Chondrocyte (in vitro differentiated cells): ENCODE measurements at regions not wholly inside any gene's neighbourhood (a gene's known extent, or its start where the extent isn't known, plus 50 kb on each side); places are given as distances from the start of the nearest gene placed in this dataset.

ENCODE experiments used
- DNase-seq: peaks from one replicate; pipeline ENCODE4 v3.0.0; 2021; ENCODE audit warnings: mixed read lengths, low spot score
- H3K27ac Mint-ChIP-seq: one replicate; pipeline ENCODE4 v1.8.0; 2021; ENCODE audit warnings: mild to moderate bottlenecking, moderate library complexity, mixed read lengths; ENCODE audit not compliant: unreplicated experiment
- H3K27me3 Mint-ChIP-seq: 2 replicates; pipeline ENCODE4 v1.8.0; 2021; ENCODE audit warnings: low read depth, mixed read lengths
- H3K36me3 Mint-ChIP-seq: 2 replicates; pipeline ENCODE4 v1.8.0; 2021; ENCODE audit warnings: low read depth, mixed read lengths
- H3K4me1 Mint-ChIP-seq: 2 replicates; pipeline ENCODE4 v1.8.0; 2021; ENCODE audit warnings: low read depth, mild to moderate bottlenecking, mixed read lengths
- H3K4me3 Mint-ChIP-seq: one replicate; pipeline ENCODE4 v1.8.0; 2021; ENCODE audit warnings: mild to moderate bottlenecking, moderate library complexity, mixed read lengths; ENCODE audit not compliant: unreplicated experiment
- H3K9me3 Mint-ChIP-seq: 2 replicates; pipeline ENCODE4 v1.8.0; 2021; ENCODE audit warnings: low read depth, mixed read lengths
- CTCF ChIP-seq: fragments of 200-600 bp; sonication (generic); IDR thresholded peaks from 2 replicates; pipeline ENCODE4 v1.5.0; 2021; ENCODE audit warnings: antibody characterized with exemption, mild to moderate bottlenecking, moderate library complexity

GRCh38 chr6:9594746-9595145 is 820.1 kb downstream of the TFAP2A start:
- no peak for DNase-seq
- H3K4me3 Mint-ChIP-seq = no peak overlapping the region
- no peaks in the 10 kb centered on the region for H3K36me3 Mint-ChIP-seq
- H3K27me3 Mint-ChIP-seq = no peaks in the 10 kb centered on the region
- H3K4me1 Mint-ChIP-seq = no peaks in the 10 kb centered on the region
- no peak overlapping the region for H3K27ac Mint-ChIP-seq
- no peak for TF ChIP-seq CTCF
- no peaks in the 10 kb centered on the region for H3K9me3 Mint-ChIP-seq

GRCh38 chr6:9593554-9593953 is 821.3 kb downstream of the TFAP2A start:
- H3K4me3 Mint-ChIP-seq = no peak overlapping the region
- DNase-seq = no peak

GRCh38 chr6:9583753-9584352 is 831.0 kb downstream of the TFAP2A start:
- no peak for DNase-seq
- H3K36me3 Mint-ChIP-seq = no peaks in the 10 kb centered on the region

More at GRCh38 chr6:9593554-9593953, 821.3 kb downstream of the TFAP2A start:
- no peak for TF ChIP-seq CTCF
- Mint-ChIP-seq H3K27ac (no peak overlapping the region), H3K36me3 (no peaks in the 10 kb centered on the region), H3K27me3 (no peaks in the 10 kb centered on the region), H3K4me1 (no peaks in the 10 kb centered on the region), H3K9me3 (no peaks in the 10 kb centered on the region)

GRCh38 chr6:9581155-9581554 is 833.7 kb downstream of the TFAP2A start:
- H3K4me3 Mint-ChIP-seq = no peak overlapping the region
- no peak overlapping the region for H3K27ac Mint-ChIP-seq
- H3K27me3 Mint-ChIP-seq = no peaks in the 10 kb centered on the region
- H3K4me1 Mint-ChIP-seq = no peaks in the 10 kb centered on the region
- no peaks in the 10 kb centered on the region for H3K9me3 Mint-ChIP-seq
- H3K36me3 Mint-ChIP-seq = no peaks in the 10 kb centered on the region
- no peak for DNase-seq
- TF ChIP-seq CTCF = no peak

More at GRCh38 chr6:9583753-9584352, 831.0 kb downstream of the TFAP2A start:
- H3K9me3 Mint-ChIP-seq = peaks cover 5% of the 10 kb centered on the region
- no peak for TF ChIP-seq CTCF
- H3K27me3 Mint-ChIP-seq = no peaks in the 10 kb centered on the region
- H3K4me1 Mint-ChIP-seq = no peaks in the 10 kb centered on the region
- no peak overlapping the region for H3K27ac Mint-ChIP-seq
- no peak overlapping the region for H3K4me3 Mint-ChIP-seq

DNA sequence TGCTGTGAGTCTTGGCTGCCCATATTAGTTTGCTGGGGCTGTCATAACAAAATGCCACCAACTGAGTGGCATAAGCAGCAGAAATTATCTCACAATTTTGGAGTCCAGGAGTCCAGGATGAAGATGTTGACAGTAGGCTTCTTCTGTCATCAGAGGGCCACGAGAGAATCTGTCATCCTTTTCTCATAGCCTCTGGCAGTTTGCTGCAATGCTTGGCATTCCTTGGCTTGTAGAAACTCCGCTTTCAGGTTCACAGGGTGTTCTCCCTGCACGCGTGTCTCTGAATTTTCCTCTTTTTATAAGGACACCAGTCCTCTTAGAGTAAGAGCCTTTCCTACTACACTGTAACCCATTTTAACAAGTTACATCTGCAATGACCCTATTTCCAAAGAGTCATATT is 838.4 kb downstream of the TFAP2A start:
- Mint-ChIP-seq H3K36me3 (no peaks in the 10 kb centered on the region), H3K9me3 (peaks cover 3% of the 10 kb centered on the region), H3K4me1 (no peaks in the 10 kb centered on the region), H3K27me3 (no peaks in the 10 kb centered on the region), H3K27ac (no peak overlapping the region), H3K4me3 (no peak overlapping the region)
- DNase-seq = no peak
- no peak for TF ChIP-seq CTCF
